Parathyroid adenoma (tissue), 2 donors: ENCODE measurements at regions not wholly inside any gene's neighbourhood (a gene's known extent, or its start where the extent isn't known, plus 50 kb on each side); places are given as distances from the start of the nearest gene placed in this dataset.

Experiments used
- H2AFZ ChIP-seq: fragments of 300-600 bp; sonication (generic); one replicate; pipeline ENCODE4 v1.7.0; 2017; ENCODE audit warnings: antibody characterized with exemption, mild to moderate bottlenecking
- H3K27ac ChIP-seq: fragments of 300-600 bp; sonication (generic); one replicate; pipeline ENCODE4 v1.7.0; 2017
- H3K27me3 ChIP-seq: fragments of 300-600 bp; sonication (generic); one replicate; pipeline ENCODE4 v1.7.0; 2017; ENCODE audit warnings: low read length; ENCODE audit not compliant: control insufficient read depth, insufficient read depth
- H3K36me3 ChIP-seq: fragments of 300-600 bp; sonication (generic); one replicate; pipeline ENCODE4 v1.7.0; 2017; ENCODE audit warnings: low read length; ENCODE audit not compliant: control insufficient read depth, insufficient read depth
- H3K4me1 ChIP-seq: fragments of 300-600 bp; sonication (generic); one replicate; pipeline ENCODE4 v1.7.0; 2017; ENCODE audit warnings: control low read depth
- H3K4me2 ChIP-seq: fragments of 300-600 bp; sonication (generic); one replicate; pipeline ENCODE4 v1.7.0; 2017; ENCODE audit warnings: low read length
- H3K4me3 ChIP-seq: fragments of 300-600 bp; sonication (generic); one replicate; pipeline ENCODE4 v1.7.0; 2017; ENCODE audit warnings: low read depth, low read length
- H3K79me2 ChIP-seq: fragments of 300-600 bp; sonication (generic); one replicate; pipeline ENCODE4 v1.7.0; 2017; ENCODE audit warnings: control low read depth
- H3K9ac ChIP-seq: fragments of 300-600 bp; sonication (generic); one replicate; pipeline ENCODE4 v1.7.0; 2017; ENCODE audit warnings: mild to moderate bottlenecking
- H3K9me3 ChIP-seq: fragments of 300-600 bp; sonication (generic); one replicate; pipeline ENCODE4 v1.7.0; 2017; ENCODE audit warnings: low read length; ENCODE audit not compliant: control insufficient read depth
- CTCF ChIP-seq: fragments of 300-600 bp; sonication (generic); IDR thresholded peaks from one replicate; pipeline ENCODE4 v1.7.0; 2017; ENCODE audit warnings: antibody characterized with exemption, mild to moderate bottlenecking
- donor health status: primary hyperparathyroidism.

- H3K4me2 ChIP-seq, result no peak overlapping the region
- H3K4me3 ChIP-seq, result no peak overlapping the region
- H3K36me3 ChIP-seq, result no peaks in the 10 kb centered on the region
- no peak for TF ChIP-seq CTCF
- H3K9ac ChIP-seq, result no peak overlapping the region
- no peak overlapping the region for H2AFZ ChIP-seq
- H3K27ac ChIP-seq, result no peak overlapping the region
- H3K79me2 ChIP-seq, result no peaks in the 10 kb centered on the region
- H3K9me3 ChIP-seq, result no peaks in the 10 kb centered on the region
- H3K27me3 ChIP-seq, result no peaks in the 10 kb centered on the region
- no peaks in the 10 kb centered on the region for H3K4me1 ChIP-seq
Observed at GRCh38 chr6:108764580-108764950, 83.7 kb upstream of the ARMC2 start.

GRCh38 chr6:108765495-108765894, 82.7 kb upstream of the ARMC2 start:
- no peaks in the 10 kb centered on the region for H3K9me3 ChIP-seq
- H3K27me3 ChIP-seq, result no peaks in the 10 kb centered on the region
- no peaks in the 10 kb centered on the region for H3K36me3 ChIP-seq
- H3K4me1 ChIP-seq, result no peaks in the 10 kb centered on the region
- no peak overlapping the region for H3K27ac ChIP-seq
- H3K79me2 ChIP-seq, result no peaks in the 10 kb centered on the region
- no peak overlapping the region for H3K4me3 ChIP-seq
- H3K9ac ChIP-seq, result no peak overlapping the region
- no peak for TF ChIP-seq CTCF
- H3K4me2 ChIP-seq, result no peak overlapping the region
- no peak overlapping the region for H2AFZ ChIP-seq

DNA sequence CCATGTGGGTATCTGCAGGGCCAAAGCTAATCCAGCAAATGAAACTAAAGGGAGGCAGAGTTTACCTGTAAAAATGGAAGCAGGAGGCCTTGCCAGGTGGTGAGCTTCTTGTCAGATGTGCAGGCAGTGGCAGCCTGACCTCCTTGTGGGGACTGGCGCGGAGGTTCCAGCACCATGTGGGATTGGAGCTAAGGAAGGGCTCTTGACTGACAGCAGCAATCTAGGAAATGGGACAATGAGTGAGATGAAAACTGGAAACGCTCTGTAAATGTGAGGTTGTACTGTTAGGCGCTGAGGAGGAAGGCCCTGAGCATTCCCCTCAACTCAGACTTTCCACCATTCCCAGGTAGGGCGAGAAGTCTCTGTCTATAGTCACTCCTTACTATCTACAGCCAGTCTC, 81.8 kb upstream of the ARMC2 start:
- no peaks in the 10 kb centered on the region for H3K79me2 ChIP-seq
- H3K4me2 ChIP-seq, result no peak overlapping the region

GRCh38 chr6:108766886-108767285, 81.3 kb upstream of the ARMC2 start:
- Histone ChIP-seq H3K4me2 (no peak overlapping the region), H3K36me3 (no peaks in the 10 kb centered on the region), H3K9me3 (no peaks in the 10 kb centered on the region), H3K4me3 (no peak overlapping the region), H3K79me2 (no peaks in the 10 kb centered on the region), H3K27ac (no peak overlapping the region), H3K9ac (no peak overlapping the region), H3K4me1 (no peaks in the 10 kb centered on the region), H2AFZ (no peak overlapping the region), H3K27me3 (no peaks in the 10 kb centered on the region)
- no peak for TF ChIP-seq CTCF

More for the DNA sequence above, 81.8 kb upstream of the ARMC2 start:
- H3K36me3 ChIP-seq, result no peaks in the 10 kb centered on the region
- no peaks in the 10 kb centered on the region for H3K27me3 ChIP-seq
- no peak for TF ChIP-seq CTCF
- H3K4me3 ChIP-seq, result no peak overlapping the region
- H3K9ac ChIP-seq, result no peak overlapping the region
- H3K9me3 ChIP-seq, result no peaks in the 10 kb centered on the region
- no peak overlapping the region for H2AFZ ChIP-seq
- no peaks in the 10 kb centered on the region for H3K4me1 ChIP-seq
- no peak overlapping the region for H3K27ac ChIP-seq

DNA sequence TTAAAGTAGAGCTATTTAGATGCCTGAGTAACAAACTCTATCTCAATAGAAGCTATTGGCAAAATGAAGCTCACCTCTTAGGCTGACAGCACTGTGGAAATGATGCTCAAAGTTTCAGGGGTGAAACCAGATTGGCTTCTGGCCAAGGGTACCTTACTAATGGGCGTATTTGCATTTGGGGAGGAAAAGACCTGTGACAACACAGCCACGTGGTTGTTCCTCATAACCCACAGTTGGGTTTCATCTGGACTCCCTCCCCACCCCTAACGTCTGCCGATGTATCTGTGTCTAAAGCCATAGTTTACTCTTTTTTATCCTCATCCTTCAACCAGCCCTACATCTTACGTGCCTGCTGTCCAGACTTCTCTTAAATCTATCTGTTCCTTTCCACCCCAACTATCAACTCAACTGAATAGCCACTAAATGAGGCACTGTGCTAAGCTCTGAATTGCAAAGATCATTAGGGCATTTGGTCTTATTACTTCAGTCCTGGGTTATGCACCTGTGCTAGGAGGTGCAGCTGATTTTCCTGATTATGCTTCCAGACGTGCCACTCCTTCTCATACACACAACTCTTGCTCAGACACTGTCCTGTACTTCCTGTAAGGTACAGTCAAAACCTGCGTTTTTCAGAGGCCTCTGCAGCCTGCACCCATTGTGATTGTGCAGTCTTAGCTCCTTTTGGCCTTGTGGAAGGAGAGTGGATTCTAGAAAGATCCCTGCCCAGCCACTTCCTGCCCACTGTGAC, 80.6 kb upstream of the ARMC2 start:
- no peak overlapping the region for H2AFZ ChIP-seq
- no peak overlapping the region for H3K27ac ChIP-seq
- H3K9me3 ChIP-seq, result no peaks in the 10 kb centered on the region
- H3K36me3 ChIP-seq, result no peaks in the 10 kb centered on the region
- no peak overlapping the region for H3K4me2 ChIP-seq
- H3K27me3 ChIP-seq, result no peaks in the 10 kb centered on the region
- H3K4me1 ChIP-seq, result no peaks in the 10 kb centered on the region
- no peak overlapping the region for H3K9ac ChIP-seq
- H3K79me2 ChIP-seq, result no peaks in the 10 kb centered on the region
- no peak for TF ChIP-seq CTCF
- no peak overlapping the region for H3K4me3 ChIP-seq
